Esophagus squamous epithelium (tissue), 4 donors: ENCODE measurements at regions not wholly inside any gene's neighbourhood (a gene's known extent, or its start where the extent isn't known, plus 50 kb on each side); places are given as distances from the start of the nearest gene placed in this dataset.

ENCODE experiments used
- CTCF ChIP-seq, 6 experiments: fragments of 450-650 bp in 4 of 6; fragments of 200-600 bp in 2 of 6; sonication (generic) in 2 of 6; IDR thresholded peaks; one replicate each; pipeline ENCODE4 v1.5.1; 2016 to 2019; ENCODE audit warnings: antibody characterized with exemption in 6 of 6, mild to moderate bottlenecking in 4 of 6, moderate library complexity in 4 of 6
- POLR2A ChIP-seq, 4 donors: fragments of 450-650 bp; IDR thresholded peaks; one replicate each; pipeline ENCODE4 v1.6.1; 2017; ENCODE audit warnings: antibody characterized with exemption in 4 of 4, mild to moderate bottlenecking in 4 of 4, moderate library complexity in 3 of 4

- TF ChIP-seq CTCF (IDR thresholded peaks at IDR 0.05) (no peak), POLR2A (IDR thresholded peaks at IDR 0.05) (no peak)
Observed at GRCh38 chr6:25181923-25182322, 97.3 kb upstream of the CARMIL1 start.
